Stomach (tissue), 4 donors: ENCODE measurements at regions not wholly inside any gene's neighbourhood (a gene's known extent, or its start where the extent isn't known, plus 50 kb on each side); places are given as distances from the start of the nearest gene placed in this dataset.

Experiments
- CTCF ChIP-seq, 7 experiments: fragments of 450-650 bp in 4 of 7; fragments of 200-600 bp in 3 of 7; sonication (generic) in 3 of 7; IDR thresholded peaks; one replicate each; pipeline ENCODE4 v1.5.1; 2016 to 2019; ENCODE audit warnings: antibody characterized with exemption in 7 of 7, control low read depth in 2 of 7, mild to moderate bottlenecking in 1 of 7
- EP300 ChIP-seq: sonication (generic); formaldehyde crosslinking; IDR thresholded peaks from one replicate; pipeline ENCODE4 v1.6.1; 2017; ENCODE audit warnings: antibody characterized with exemption
- POLR2A ChIP-seq, 4 donors: fragments of 450-650 bp; IDR thresholded peaks; one replicate each; pipeline ENCODE4 v1.6.1; 2016; ENCODE audit warnings: antibody characterized with exemption in 4 of 4, control low read depth in 2 of 4, mild to moderate bottlenecking in 1 of 4, moderate library complexity in 1 of 4
- POLR2AphosphoS5 ChIP-seq, 3 donors: sonication (generic); formaldehyde crosslinking; IDR thresholded peaks; one replicate each; pipeline ENCODE4 v1.6.1; 2016; ENCODE audit warnings: antibody characterized with exemption in 3 of 3

GRCh38 chr5:165781738-165782137 lies 2276.3 kb downstream of the MAT2B start:
- TF ChIP-seq POLR2A (IDR thresholded peaks at IDR 0.05), result no peak
- no peak for TF ChIP-seq CTCF (IDR thresholded peaks at IDR 0.05)
- TF ChIP-seq POLR2AphosphoS5 (IDR thresholded peaks at IDR 0.05), result no peak
- no peak for TF ChIP-seq EP300
